HepG2 (cell line): ENCODE measurements at regions not wholly inside any gene's neighbourhood (a gene's known extent, or its start where the extent isn't known, plus 50 kb on each side); places are given as distances from the start of the nearest gene placed in this dataset.

ENCODE experiments used
- ATAC-seq: fragments of 200-7000 bp; cut with Tn5 transposase; 3 replicates; pipeline ENCODE4 v1.9.1; 2020; ENCODE audit warnings: mild to moderate bottlenecking, moderate library complexity
- BruUV-seq: library from RNA; stranded (reverse); fragments of 400-500 nt; replicated peaks from 2 replicates; lab custom pipeline; 2021; lab: Mats Ljungman, UMichigan
- CTCF ChIA-PET: fragments of 300-600 bp; formaldehyde crosslinking; extraction: SDS; loops from one replicate; lab custom pipeline; 2021; ENCODE audit warnings: low total read pairs, inconsistent platforms, low intra/inter-chr PET ratio; lab: Yijun Ruan, JAX
- POLR2A ChIA-PET: fragments of 350-600 bp; sonication (Branson Sonifier 250); formaldehyde crosslinking; loops from one replicate; lab custom pipeline; 2020; ENCODE audit warnings: antibody characterized with exemption, inconsistent platforms; lab: Yijun Ruan, JAX
- DNase-seq: peaks from one replicate; pipeline ENCODE4 v3.0.0-alpha.2; 2015; ENCODE audit warnings: low spot score
- FAIRE-seq: peaks from 3 replicates; lab custom pipeline; 2011; peaks lifted over from hg19 to GRCh38; lab: Jason Lieb, UNC
- H2AFZ ChIP-seq: one replicate; pipeline ENCODE4 v1.6.1; 2011; ENCODE audit warnings: low read length, inconsistent platforms
- H3K27ac ChIP-seq: fragments of 300-600 bp; 3 replicates; pipeline ENCODE4 v1.8.0; 2011; ENCODE audit warnings: mixed run types, mild to moderate bottlenecking, mixed read lengths, low read length, inconsistent platforms; ENCODE audit not compliant: insufficient read depth; ENCODE audit errors: extremely low read length
- H3K27me3 ChIP-seq, 2 experiments: fragments of 200-600 bp in 1 of 2; 2 replicates in 1 of 2; 3 replicates in 1 of 2; pipeline versions ENCODE4 v1.6.0 to v1.8.0; 2011; ENCODE audit warnings: low read length in 2 of 2, mild to moderate bottlenecking in 2 of 2, moderate library complexity in 2 of 2, inconsistent platforms in 1 of 2; ENCODE audit not compliant: insufficient read depth in 2 of 2, control insufficient read depth in 1 of 2
- H3K36me3 ChIP-seq, 2 experiments: fragments of 200-600 bp in 1 of 2; replicated peaks in 1 of 2; 2 replicates in 1 of 2; 3 replicates in 1 of 2; pipeline versions ENCODE4 v1.5.1 to v1.8.0; 2011; ENCODE audit warnings: low read length in 2 of 2, inconsistent platforms in 1 of 2; ENCODE audit not compliant: insufficient read depth in 2 of 2, control insufficient read depth in 1 of 2
- H3K4me1 ChIP-seq: 2 replicates; pipeline ENCODE4 v1.5.1; 2012; ENCODE audit warnings: low read length, inconsistent platforms; ENCODE audit not compliant: insufficient read depth
- H3K4me2 ChIP-seq: 2 replicates; pipeline ENCODE4 v1.6.0; 2011; ENCODE audit warnings: low read depth, low read length, inconsistent platforms
- H3K4me3 ChIP-seq, 3 experiments: fragments of 200-600 bp in 1 of 3; sonication (generic), shearing (Covaris generic) in 1 of 3; replicated peaks in 1 of 3; 2 replicates each; pipeline ENCODE4 v1.5.1; 2011 to 2016; ENCODE audit warnings: low read length in 3 of 3, inconsistent platforms in 2 of 3, low read depth in 2 of 3, mild to moderate bottlenecking in 2 of 3, control low read depth in 1 of 3, mixed read lengths in 1 of 3; ENCODE audit not compliant: insufficient read depth in 1 of 3
- H3K79me2 ChIP-seq: one replicate; pipeline ENCODE4 v1.6.1; 2011; ENCODE audit warnings: low read length, inconsistent platforms; ENCODE audit not compliant: insufficient read depth
- H3K9ac ChIP-seq: 2 replicates; pipeline ENCODE4 v1.6.0; 2011; ENCODE audit warnings: mild to moderate bottlenecking, low read depth, low read length, inconsistent platforms; ENCODE audit not compliant: insufficient read depth
- H3K9me3 ChIP-seq: 2 replicates; pipeline ENCODE4 v1.5.1; 2012; ENCODE audit warnings: mild to moderate bottlenecking, low read length
- H4K20me1 ChIP-seq: 2 replicates; pipeline ENCODE4 v1.6.0; 2011; ENCODE audit warnings: inconsistent platforms, mild to moderate bottlenecking, low read length, moderate library complexity; ENCODE audit not compliant: insufficient read depth
- ATF7 ChIP-seq, 2 experiments: fragments of 450-650 bp in 1 of 2; sonication (generic) in 1 of 2; formaldehyde crosslinking in 1 of 2; IDR thresholded peaks; 2 replicates each; pipeline versions ENCODE4 v1.4.0 to v1.6.1; 2016 to 2020; ENCODE audit warnings: antibody characterized with exemption in 1 of 2, mild to moderate bottlenecking in 1 of 2, missing genetic modification reagents in 1 of 2
- CREB1 ChIP-seq, 2 experiments: fragments of 450-650 bp in 1 of 2; IDR thresholded peaks; 2 replicates each; pipeline ENCODE4 v1.6.1; 2016 to 2017; ENCODE audit warnings: control low read depth in 1 of 2, mild to moderate bottlenecking in 1 of 2, missing compliant biosample characterization in 1 of 2, missing genetic modification characterization in 1 of 2
- EEA1 ChIP-seq: sonication (generic); formaldehyde crosslinking; IDR thresholded peaks from 2 replicates; pipeline ENCODE4 v1.5.1; 2020; ENCODE audit warnings: mild to moderate bottlenecking, missing genetic modification reagents, borderline replicate concordance
- PITX1 ChIP-seq: sonication (generic); formaldehyde crosslinking; IDR thresholded peaks from 2 replicates; pipeline ENCODE4 v1.5.1; 2020; ENCODE audit warnings: mild to moderate bottlenecking, missing genetic modification reagents
- RARA ChIP-seq: IDR thresholded peaks from 2 replicates; pipeline ENCODE4 v1.6.1; 2016; ENCODE audit warnings: missing genetic modification reagents, missing compliant biosample characterization
- SOX6 ChIP-seq, 2 experiments: fragments of 450-650 bp in 1 of 2; sonication (generic) in 1 of 2; formaldehyde crosslinking in 1 of 2; IDR thresholded peaks; 2 replicates each; pipeline versions ENCODE4 v1.4.0 to v1.6.1; 2017 to 2020; ENCODE audit warnings: antibody characterized with exemption in 1 of 2, mild to moderate bottlenecking in 1 of 2, missing genetic modification reagents in 1 of 2
- TAF1 ChIP-seq: sonication (generic); formaldehyde crosslinking; IDR thresholded peaks from 2 replicates; pipeline ENCODE4 v1.4.0; 2020; ENCODE audit warnings: missing genetic modification reagents
- ZNF3 ChIP-seq: IDR thresholded peaks from 2 replicates; pipeline ENCODE4 v1.7.0; 2017; ENCODE audit warnings: inconsistent platforms
- ZNF800 ChIP-seq: sonication (generic); formaldehyde crosslinking; IDR thresholded peaks from 2 replicates; pipeline ENCODE4 v1.4.0; 2020; ENCODE audit warnings: missing genetic modification reagents
- ZXDC ChIP-seq: sonication (generic); formaldehyde crosslinking; IDR thresholded peaks from 2 replicates; pipeline ENCODE4 v1.5.0; 2020; ENCODE audit warnings: mild to moderate bottlenecking, missing genetic modification reagents
- WGBS: methylation state at CpG from one replicate; pipeline ENCODE4 v1.1.6; 2017; ENCODE audit warnings: low lambda C conversion rate; 5-methylcytosine and 5-hydroxymethylcytosine counted together
- in situ Hi-C: cut with HindIII; loops from 2 replicates; pipeline ENCODE4 v1.10.0; 2017; ENCODE audit warnings: low pct_unique_long_range_greater_than_20kb; ENCODE audit not compliant: extremely low pct_ligation_motif_present
- intact Hi-C: fragments of 100-400 bp; cut with micrococcal nuclease; formaldehyde crosslinking; loops from one replicate; pipeline ENCODE4 v1.10.0; 2022; ENCODE audit not compliant: unreplicated experiment

- H3K4me2 ChIP-seq = no peak overlapping the region
- ATAC-seq (no peak), DNase-seq (no peak), FAIRE-seq (no peak)
- ChIA-PET CTCF (no interaction called here), POLR2A (no interaction called here)
- H3K4me1 ChIP-seq = no peaks in the 10 kb centered on the region
- no peaks in the 10 kb centered on the region for H3K27me3 ChIP-seq
- H3K36me3 ChIP-seq = no peaks in the 10 kb centered on the region
- no peak overlapping the region for H3K9ac ChIP-seq
- no peaks in the 10 kb centered on the region for H3K9me3 ChIP-seq
- no peaks in the 10 kb centered on the region for H3K79me2 ChIP-seq
- H3K27ac ChIP-seq = no peak overlapping the region
- in situ Hi-C loops (no loop called here), intact Hi-C loops (no loop called here)
- TF ChIP-seq SOX6 (IDR thresholded peaks at IDR 0.05) = no peak
- TF ChIP-seq SOX6 (CRISPR knock-in tag; IDR thresholded peaks at IDR 0.05) = no peak
- no peak for TF ChIP-seq TAF1 (CRISPR knock-in tag)
- no peak for TF ChIP-seq ZNF800
- no peak for TF ChIP-seq RARA (CRISPR knock-in tag)
- no peak for TF ChIP-seq ZNF3 (CRISPR knock-in tag)
- no peak for TF ChIP-seq EEA1 (CRISPR knock-in tag)
- TF ChIP-seq PITX1 (CRISPR knock-in tag) = no peak
- H3K4me3 ChIP-seq = no peak overlapping the region
- H2AFZ ChIP-seq = no peak overlapping the region
- no TSS peak for BruUV-seq
- no peaks in the 10 kb centered on the region for H4K20me1 ChIP-seq
- WGBS = 0% methylated on average over 3 of the region's 3 CpGs
Measured at GRCh38 chr3:147333098-147333497, 73.2 kb downstream of the ZIC4 start.

GRCh38 chr3:147328711-147329110 lies 77.6 kb downstream of the ZIC4 start:
- H3K9ac ChIP-seq = no peak overlapping the region
- POLR2A ChIA-PET = no interaction called here
- no TSS peak for BruUV-seq
- H3K4me2 ChIP-seq = no peak overlapping the region
- under 1% methylated on average over 2 of the region's 2 CpGs for WGBS
- H4K20me1 ChIP-seq = no peaks in the 10 kb centered on the region
- H3K27me3 ChIP-seq = no peaks in the 10 kb centered on the region
- H3K36me3 ChIP-seq = no peaks in the 10 kb centered on the region
- no peaks in the 10 kb centered on the region for H3K79me2 ChIP-seq
- TF ChIP-seq ATF7 (IDR thresholded peaks at IDR 0.05) = peak; percentile 73
- no peak for TF ChIP-seq ATF7 (CRISPR knock-in tag; IDR thresholded peaks at IDR 0.05)
- TF ChIP-seq CREB1 (IDR thresholded peaks at IDR 0.05) = peak; percentile 90
- no peak for TF ChIP-seq CREB1 (CRISPR knock-in tag; IDR thresholded peaks at IDR 0.05)
- no peak for TF ChIP-seq ZXDC (CRISPR knock-in tag)
- in situ Hi-C loops = no loop called here
- intact Hi-C loops = no loop called here
- no peaks in the 10 kb centered on the region for H3K4me1 ChIP-seq
- ATAC-seq = no peak
- CTCF ChIA-PET = no interaction called here
- no peak for DNase-seq
- H2AFZ ChIP-seq = no peak overlapping the region
- no peak overlapping the region for H3K27ac ChIP-seq
- no peak for FAIRE-seq
- no peaks in the 10 kb centered on the region for H3K9me3 ChIP-seq
- H3K4me3 ChIP-seq = no peak overlapping the region
